ENCODE measurements at regions not wholly inside any gene's neighbourhood (a gene's known extent, or its start where the extent isn't known, plus 50 kb on each side); places are given as distances from the start of the nearest gene placed in this dataset.

- no peak overlapping the region for H3K27ac ChIP-seq (ENCODE audit: low read depth in 1 of 2, low read length in 2 of 2)
Measured at GRCh38 chr18:67094123-67094522, 422.4 kb downstream of the DSEL start.

GRCh38 chr18:67092141-67092540 lies 424.4 kb downstream of the DSEL start:
- Histone ChIP-seq H3K9ac (ENCODE audit: low read depth in 1 of 2, low read length in 2 of 2) (no peak overlapping the region), H3K27me3 (ENCODE audit: control insufficient read depth in 4 of 4, insufficient read depth in 4 of 4, low read length in 3 of 4) (no peaks in the 10 kb centered on the region), H3K4me1 (ENCODE audit: control insufficient read depth in 4 of 4, insufficient read depth in 4 of 4, low read length in 3 of 4) (no peaks in the 10 kb centered on the region), H3K27ac (ENCODE audit: low read depth in 1 of 2, low read length in 2 of 2) (no peak overlapping the region), H3K9me3 (ENCODE audit: control insufficient read depth in 4 of 4, low read length in 3 of 4) (no peaks in the 10 kb centered on the region), H3K4me3 (ENCODE audit: low read depth in 1 of 3, low read length in 3 of 3) (no peak overlapping the region), H3K36me3 (ENCODE audit: control insufficient read depth in 4 of 4, insufficient read depth in 3 of 4, low read depth in 1 of 4, low read length in 3 of 4) (no peaks in the 10 kb centered on the region)
- no peak for DNase-seq (ENCODE audit: low spot score)
- WGBS: 41% methylated on average over 1 of the region's 1 CpG
- TF ChIP-seq FOXA1 (IDR thresholded peaks at IDR 0.05) (no peak), EGR1 (IDR thresholded peaks at IDR 0.05; ENCODE audit: low read depth in 2 of 2) (no peak), FOXA2 (IDR thresholded peaks at IDR 0.05) (no peak), RXRA (IDR thresholded peaks at IDR 0.05) (no peak), HNF4A (conservative IDR thresholded peaks at IDR 0.05) (no peak), CTCF (IDR thresholded peaks at IDR 0.05; ENCODE audit: low read depth, low read length, missing input control) (no peak), MAX (IDR thresholded peaks at IDR 0.05) (no peak), SP1 (IDR thresholded peaks at IDR 0.05) (no peak), GABPA (IDR thresholded peaks at IDR 0.05 in 1 of 2, conservative IDR thresholded peaks at IDR 0.05 in 1 of 2) (no peak), ZBTB33 (IDR thresholded peaks at IDR 0.05) (no peak), JUND (IDR thresholded peaks at IDR 0.05) (no peak)
- TF ChIP-seq, protein P1, sequence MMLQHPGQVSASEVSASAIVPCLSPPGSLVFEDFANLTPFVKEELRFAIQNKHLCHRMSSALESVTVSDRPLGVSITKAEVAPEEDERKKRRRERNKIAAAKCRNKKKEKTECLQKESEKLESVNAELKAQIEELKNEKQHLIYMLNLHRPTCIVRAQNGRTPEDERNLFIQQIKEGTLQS (IDR thresholded peaks at IDR 0.05): no peak

More at GRCh38 chr18:67094123-67094522, 422.4 kb downstream of the DSEL start:
- H3K4me1 ChIP-seq (ENCODE audit: control insufficient read depth in 4 of 4, insufficient read depth in 4 of 4, low read length in 3 of 4): no peaks in the 10 kb centered on the region
- TF ChIP-seq YY1 (IDR thresholded peaks at IDR 0.05) (no peak), CTCF (IDR thresholded peaks at IDR 0.05; ENCODE audit: low read depth, low read length, missing input control) (no peak), ZBTB33 (IDR thresholded peaks at IDR 0.05) (no peak), FOXA2 (IDR thresholded peaks at IDR 0.05) (no peak), TAF1 (conservative IDR thresholded peaks at IDR 0.05) (no peak), GABPA (IDR thresholded peaks at IDR 0.05 in 1 of 2, conservative IDR thresholded peaks at IDR 0.05 in 1 of 2) (no peak), HNF4G (IDR thresholded peaks at IDR 0.05) (no peak), JUND (IDR thresholded peaks at IDR 0.05) (no peak)
- TF ChIP-seq, protein P1 (IDR thresholded peaks at IDR 0.05): no peak
- H3K9ac ChIP-seq (ENCODE audit: low read depth in 1 of 2, low read length in 2 of 2): no peak overlapping the region
- H3K27me3 ChIP-seq (ENCODE audit: control insufficient read depth in 4 of 4, insufficient read depth in 4 of 4, low read length in 3 of 4): no peaks in the 10 kb centered on the region
- no peak for DNase-seq (ENCODE audit: low spot score)
- no peaks in the 10 kb centered on the region for H3K36me3 ChIP-seq (ENCODE audit: control insufficient read depth in 4 of 4, insufficient read depth in 3 of 4, low read depth in 1 of 4, low read length in 3 of 4)
- WGBS: 66% methylated on average over 2 of the region's 2 CpGs
- H3K4me3 ChIP-seq (ENCODE audit: low read depth in 1 of 3, low read length in 3 of 3): no peak overlapping the region
- H3K9me3 ChIP-seq (ENCODE audit: control insufficient read depth in 4 of 4, low read length in 3 of 4): no peaks in the 10 kb centered on the region

Data from liver (tissue), 8 donors.